ENCODE measurements at regions not wholly inside any gene's neighbourhood (a gene's known extent, or its start where the extent isn't known, plus 50 kb on each side); places are given as distances from the start of the nearest gene placed in this dataset.

DNA sequence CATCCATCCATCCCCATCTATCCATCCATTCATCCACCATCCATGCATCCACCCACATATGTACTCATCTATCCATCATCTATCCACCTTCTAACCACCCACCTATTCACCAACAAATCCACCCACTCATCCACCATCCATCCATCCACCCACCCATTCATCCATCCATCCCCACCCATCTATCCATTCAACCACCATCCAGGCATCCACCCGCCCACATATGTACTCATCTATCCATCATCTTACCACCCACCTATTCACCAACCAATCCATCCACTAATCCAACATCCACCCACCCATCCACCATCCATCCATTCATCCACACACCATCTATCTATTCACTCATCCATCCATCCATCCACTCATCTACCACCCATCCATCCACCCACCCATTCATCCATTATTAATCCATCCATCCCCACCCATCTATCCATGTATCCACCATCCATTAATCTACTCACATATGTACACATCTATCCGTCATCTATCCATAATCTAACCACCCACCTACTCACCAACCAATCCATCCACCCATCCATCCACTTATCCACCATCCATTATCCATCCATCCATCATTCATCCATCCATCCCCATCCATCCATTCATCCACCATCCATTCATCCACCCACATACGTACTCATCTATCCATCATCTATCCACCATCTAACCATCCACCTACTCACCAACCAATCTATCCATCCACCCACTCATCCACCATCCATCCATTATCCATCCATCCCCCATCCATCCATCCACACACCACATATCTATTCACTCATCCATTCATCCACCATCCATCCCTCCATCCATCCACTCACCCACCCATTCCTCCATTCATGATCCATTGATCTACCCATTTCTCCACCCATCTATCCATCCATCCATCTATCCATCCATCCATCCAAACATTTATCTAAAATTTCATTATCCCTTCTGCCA is 940.0 kb downstream of the BRD1 start:
- peaks cover 0 to 6% of the 10 kb centered on the region in 2 donors for H3K9me3 ChIP-seq
- H3K4me3 ChIP-seq = no peak overlapping the region
- no peaks in the 10 kb centered on the region for H3K4me1 ChIP-seq
- H3K36me3 ChIP-seq = no peaks in the 10 kb centered on the region
- no peak for DNase-seq (ENCODE audit: low spot score)
- TF ChIP-seq, protein P1, sequence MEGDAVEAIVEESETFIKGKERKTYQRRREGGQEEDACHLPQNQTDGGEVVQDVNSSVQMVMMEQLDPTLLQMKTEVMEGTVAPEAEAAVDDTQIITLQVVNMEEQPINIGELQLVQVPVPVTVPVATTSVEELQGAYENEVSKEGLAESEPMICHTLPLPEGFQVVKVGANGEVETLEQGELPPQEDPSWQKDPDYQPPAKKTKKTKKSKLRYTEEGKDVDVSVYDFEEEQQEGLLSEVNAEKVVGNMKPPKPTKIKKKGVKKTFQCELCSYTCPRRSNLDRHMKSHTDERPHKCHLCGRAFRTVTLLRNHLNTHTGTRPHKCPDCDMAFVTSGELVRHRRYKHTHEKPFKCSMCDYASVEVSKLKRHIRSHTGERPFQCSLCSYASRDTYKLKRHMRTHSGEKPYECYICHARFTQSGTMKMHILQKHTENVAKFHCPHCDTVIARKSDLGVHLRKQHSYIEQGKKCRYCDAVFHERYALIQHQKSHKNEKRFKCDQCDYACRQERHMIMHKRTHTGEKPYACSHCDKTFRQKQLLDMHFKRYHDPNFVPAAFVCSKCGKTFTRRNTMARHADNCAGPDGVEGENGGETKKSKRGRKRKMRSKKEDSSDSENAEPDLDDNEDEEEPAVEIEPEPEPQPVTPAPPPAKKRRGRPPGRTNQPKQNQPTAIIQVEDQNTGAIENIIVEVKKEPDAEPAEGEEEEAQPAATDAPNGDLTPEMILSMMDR (IDR thresholded peaks at IDR 0.05) = no peak
- no peak overlapping the region for H3K27ac ChIP-seq
- no peaks in the 10 kb centered on the region for H3K27me3 ChIP-seq

DNA sequence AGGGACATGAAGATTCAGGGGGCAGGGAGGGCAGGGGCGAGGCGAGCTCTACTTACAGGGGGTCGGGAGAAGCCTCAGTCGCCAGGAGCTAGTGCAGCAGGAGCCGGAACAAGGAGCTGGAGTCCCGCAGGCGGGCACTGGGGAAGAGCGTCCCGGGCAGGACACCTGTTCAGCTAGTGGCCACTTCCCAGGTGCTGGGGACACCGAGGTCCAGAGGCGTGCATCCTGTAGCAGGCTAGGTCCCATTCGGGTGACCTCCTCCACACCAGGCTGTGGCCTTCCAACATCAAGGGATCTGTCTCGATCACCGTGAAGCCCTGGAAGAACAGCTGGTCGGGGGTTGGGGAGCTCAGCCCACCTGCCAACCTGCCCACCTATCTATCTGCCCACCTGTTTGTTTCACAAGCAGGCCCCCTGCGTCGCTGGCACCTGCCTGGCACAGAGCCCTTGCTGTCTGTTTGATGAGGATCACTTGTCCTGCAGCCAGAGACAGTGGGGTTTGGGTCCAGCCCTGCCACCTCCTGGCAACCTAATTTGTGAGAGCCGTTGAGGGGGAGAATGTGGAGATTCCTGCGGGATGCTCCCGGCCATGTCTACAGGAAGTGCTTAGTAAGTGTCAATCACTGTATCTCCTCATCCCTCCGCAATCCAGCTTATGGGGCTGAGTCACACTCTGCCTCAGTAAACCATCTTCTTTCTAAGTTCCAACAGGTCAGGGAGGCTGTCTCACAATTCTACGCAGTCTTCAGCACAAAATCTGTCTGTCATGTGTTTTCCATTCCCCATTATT is 940.9 kb downstream of the BRD1 start:
- peaks cover 0 to 5% of the 10 kb centered on the region in 2 donors for H3K9me3 ChIP-seq
- no peaks in the 10 kb centered on the region for H3K27me3 ChIP-seq
- no peaks in the 10 kb centered on the region for H3K36me3 ChIP-seq
- TF ChIP-seq, protein P1 (IDR thresholded peaks at IDR 0.05) = no peak
- no peak overlapping the region for H3K4me3 ChIP-seq
- DNase-seq (ENCODE audit: low spot score) = no peak
- H3K27ac ChIP-seq = no peak overlapping the region
- no peaks in the 10 kb centered on the region for H3K4me1 ChIP-seq

DNA sequence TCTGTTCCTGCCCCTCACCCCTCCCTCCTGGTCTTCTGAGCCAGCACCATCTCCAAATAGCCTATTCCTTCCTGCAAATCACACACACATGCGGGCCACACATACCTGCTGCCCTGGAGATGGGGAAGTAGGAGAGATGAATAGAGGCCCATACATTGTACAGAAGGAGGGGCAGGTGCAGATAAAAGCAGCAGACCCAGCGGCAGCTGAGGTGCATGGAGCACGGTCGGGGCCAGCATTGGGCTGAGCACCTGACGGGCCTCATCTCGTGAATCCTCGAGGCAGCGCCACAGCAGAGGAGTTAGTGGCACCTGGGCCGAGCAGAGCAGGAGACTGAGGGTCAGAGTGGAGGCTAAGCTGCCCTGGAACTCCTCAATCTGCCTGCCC is 941.8 kb downstream of the BRD1 start:
- no peak overlapping the region for H3K27ac ChIP-seq
- no peak overlapping the region for H3K4me3 ChIP-seq
- no peaks in the 10 kb centered on the region for H3K36me3 ChIP-seq
- DNase-seq (ENCODE audit: low spot score) = no peak
- TF ChIP-seq, protein P1 (IDR thresholded peaks at IDR 0.05) = no peak
- H3K9me3 ChIP-seq = no peaks in the 10 kb centered on the region
- no peaks in the 10 kb centered on the region for H3K27me3 ChIP-seq
- no peaks in the 10 kb centered on the region for H3K4me1 ChIP-seq

DNA sequence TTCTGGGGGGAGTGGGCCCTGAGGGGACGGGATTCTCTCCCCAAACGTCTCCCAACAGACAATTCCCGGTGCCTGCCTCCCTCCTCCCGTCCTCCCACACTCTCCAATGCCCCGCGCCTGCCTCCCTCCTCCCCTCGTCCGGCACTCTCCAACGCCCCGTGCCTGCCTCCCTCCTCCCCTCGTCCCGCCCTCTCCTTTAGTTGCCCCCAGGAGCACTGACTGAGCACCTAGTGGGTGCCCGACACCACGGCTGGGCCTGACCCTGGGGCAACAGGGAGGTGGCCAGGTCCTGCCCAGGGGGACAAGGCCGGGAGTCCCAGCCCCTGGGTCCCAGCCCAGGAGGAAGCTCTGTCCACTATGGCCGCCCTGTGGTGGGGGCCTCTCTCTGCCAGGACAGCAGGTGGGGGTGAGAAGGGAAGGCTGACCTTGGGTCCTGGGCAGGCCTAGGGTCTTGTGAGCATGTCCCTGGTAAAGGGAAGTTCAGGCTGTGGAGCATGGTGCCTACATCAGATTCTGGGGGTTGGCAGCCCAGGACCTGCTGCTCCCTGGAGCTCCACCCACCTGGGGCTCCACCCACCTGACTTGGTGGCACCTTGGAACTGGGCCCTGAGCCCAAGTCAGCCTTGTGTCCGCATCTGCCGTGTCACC is 942.3 kb downstream of the BRD1 start:
- H3K9me3 ChIP-seq = no peaks in the 10 kb centered on the region
- H3K27ac ChIP-seq = no peak overlapping the region
- no peaks in the 10 kb centered on the region for H3K27me3 ChIP-seq
- no peak for DNase-seq (ENCODE audit: low spot score)
- H3K4me3 ChIP-seq = no peak overlapping the region
- TF ChIP-seq, protein P1 (IDR thresholded peaks at IDR 0.05) = no peak
- no peaks in the 10 kb centered on the region for H3K36me3 ChIP-seq
- H3K4me1 ChIP-seq = no peaks in the 10 kb centered on the region

DNA sequence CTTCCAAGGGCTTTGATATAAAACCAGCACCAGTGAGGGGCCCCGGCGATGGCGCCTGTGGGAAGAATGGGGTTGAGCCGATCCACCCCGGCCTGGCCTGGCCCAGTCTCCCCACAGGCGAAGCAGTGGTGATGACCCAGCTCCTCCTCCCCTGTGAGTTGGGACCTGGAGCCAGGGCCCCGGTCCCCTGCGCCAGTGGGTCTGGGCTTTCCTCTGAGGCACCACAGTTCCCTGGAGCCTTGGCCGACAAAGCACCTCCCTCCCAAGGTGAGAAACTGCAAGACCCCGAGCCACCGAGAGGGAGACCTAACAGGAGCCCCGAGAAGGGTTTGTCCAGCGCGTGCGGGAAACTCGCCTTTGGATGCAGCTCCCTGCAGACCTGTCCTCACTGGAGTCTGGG is 942.9 kb downstream of the BRD1 start:
- Histone ChIP-seq H3K27me3 (no peaks in the 10 kb centered on the region), H3K4me3 (no peak overlapping the region), H3K27ac (no peak overlapping the region), H3K4me1 (no peaks in the 10 kb centered on the region), H3K36me3 (no peaks in the 10 kb centered on the region), H3K9me3 (no peaks in the 10 kb centered on the region)
- TF ChIP-seq, protein P1 (IDR thresholded peaks at IDR 0.05) = no peak
- no peak for DNase-seq (ENCODE audit: low spot score)

Measured in right atrium auricular region (tissue), 2 donors.